K562 (cell line): ENCODE measurements at regions not wholly inside any gene's neighbourhood (a gene's known extent, or its start where the extent isn't known, plus 50 kb on each side); places are given as distances from the start of the nearest gene placed in this dataset.

Experiments used
- ATAC-seq: fragments of 200-7000 bp; cut with Tn5 transposase; 3 replicates; pipeline ENCODE4 v1.9.1; 2020; ENCODE audit warnings: moderate library complexity
- BruUV-seq: library from RNA; stranded (reverse); fragments of 400-500 nt; replicated peaks from 2 replicates; lab custom pipeline; 2021; lab: Mats Ljungman, UMichigan
- CTCF ChIA-PET: fragments of 300-600 bp; formaldehyde crosslinking; extraction: SDS; loops from one replicate; lab custom pipeline; 2021; ENCODE audit warnings: low intra/inter-chr PET ratio; lab: Yijun Ruan, JAX
- POLR2A ChIA-PET: fragments of 300-600, 350-650 bp; sonication (Branson Sonifier 250); formaldehyde crosslinking; extraction: SDS; loops from one replicate; lab custom pipeline; 2021; ENCODE audit warnings: antibody characterized with exemption, inconsistent platforms; lab: Yijun Ruan, JAX
- DNase-seq, 4 experiments: peaks; one replicate each; pipeline versions ENCODE4 v3.0.0 to v3.0.0-alpha.2; 2011 to 2018; ENCODE audit warnings: low spot score in 3 of 4, mixed read lengths in 3 of 4; ENCODE audit errors: extremely low read depth in 1 of 4
- FAIRE-seq: peaks from 2 replicates; lab custom pipeline; 2011; peaks lifted over from hg19 to GRCh38; lab: Jason Lieb, UNC
- H2AFZ ChIP-seq: 2 replicates; pipeline ENCODE4 v1.6.0; 2011; ENCODE audit warnings: low read depth, low read length, control low read depth, inconsistent platforms
- H3K27ac ChIP-seq: fragments of 200-600 bp; 3 replicates; pipeline ENCODE4 v1.8.0; 2011; ENCODE audit warnings: low read depth, mild to moderate bottlenecking, control low read depth, inconsistent platforms, low read length, moderate library complexity, mixed read lengths; ENCODE audit errors: extremely low read depth
- H3K27me3 ChIP-seq, 2 experiments: fragments of 300-600 bp in 1 of 2; 2 replicates in 1 of 2; 3 replicates in 1 of 2; pipeline versions ENCODE4 v1.6.0 to v1.8.0; 2011; ENCODE audit warnings: inconsistent platforms in 2 of 2, low read length in 2 of 2, mild to moderate bottlenecking in 1 of 2, mixed read lengths in 1 of 2, moderate library complexity in 1 of 2; ENCODE audit not compliant: control insufficient read depth in 2 of 2, insufficient read depth in 2 of 2
- H3K36me3 ChIP-seq: fragments of 300-600 bp; 3 replicates; pipeline ENCODE4 v1.8.0; 2011; ENCODE audit warnings: mild to moderate bottlenecking, low read length, inconsistent platforms; ENCODE audit not compliant: control insufficient read depth, insufficient read depth
- H3K4me1 ChIP-seq, 2 experiments: fragments of 200-600 bp in 1 of 2; replicated peaks in 1 of 2; 2 replicates in 1 of 2; 3 replicates in 1 of 2; pipeline versions ENCODE4 v1.5.1 to v1.8.0; 2011; ENCODE audit warnings: inconsistent platforms in 2 of 2, low read length in 2 of 2, mild to moderate bottlenecking in 1 of 2, mixed read lengths in 1 of 2, moderate library complexity in 1 of 2; ENCODE audit not compliant: control insufficient read depth in 2 of 2, insufficient read depth in 2 of 2
- H3K4me2 ChIP-seq: 2 replicates; pipeline ENCODE4 v1.6.1; 2011; ENCODE audit warnings: low read length, control low read depth, inconsistent platforms, mixed read lengths; ENCODE audit not compliant: insufficient read depth
- H3K4me3 ChIP-seq: fragments of 200-600 bp; sonication (generic), shearing (Covaris generic); 2 replicates; pipeline ENCODE4 v1.5.1; 2016; ENCODE audit warnings: control low read depth, inconsistent platforms
- H3K79me2 ChIP-seq: fragments of 200-600 bp; 3 replicates; pipeline ENCODE4 v1.8.0; 2011; ENCODE audit warnings: low read length, inconsistent platforms; ENCODE audit not compliant: control insufficient read depth, insufficient read depth
- H3K9ac ChIP-seq, 2 experiments: 2 replicates each; pipeline versions ENCODE4 v1.6.0 to v1.6.1; 2011; ENCODE audit warnings: low read depth in 2 of 2, low read length in 2 of 2, control low read depth in 1 of 2, inconsistent platforms in 1 of 2, mild to moderate bottlenecking in 1 of 2, mixed read lengths in 1 of 2; ENCODE audit not compliant: insufficient read depth in 1 of 2
- H3K9me1 ChIP-seq: one replicate; pipeline ENCODE4 v1.6.0; 2011; ENCODE audit warnings: inconsistent platforms, mild to moderate bottlenecking, low read length, moderate library complexity; ENCODE audit not compliant: control insufficient read depth, insufficient read depth
- H3K9me3 ChIP-seq: replicated peaks from 2 replicates; pipeline ENCODE4 v1.5.1; 2011; ENCODE audit warnings: low read depth, low read length, inconsistent platforms; ENCODE audit not compliant: control insufficient read depth, insufficient read depth
- H4K20me1 ChIP-seq: replicated peaks from 2 replicates; pipeline ENCODE4 v1.6.1; 2011; ENCODE audit warnings: low read length, inconsistent platforms, mixed read lengths; ENCODE audit not compliant: control insufficient read depth, insufficient read depth
- EWSR1 ChIP-seq: fragments of 450-650 bp; IDR thresholded peaks from 2 replicates; pipeline ENCODE4 v1.6.1; 2018; ENCODE audit warnings: borderline replicate concordance, mild to moderate bottlenecking, low read depth, moderate library complexity; ENCODE audit not compliant: partially characterized antibody
- GTF2E2 ChIP-seq: fragments of 200-800 bp; sonication (Bioruptor generic); IDR thresholded peaks from 2 replicates; pipeline ENCODE4 v1.6.1; 2016; ENCODE audit warnings: missing genetic modification characterization, missing compliant biosample characterization
- HCFC1 ChIP-seq: IDR thresholded peaks from 2 replicates; pipeline ENCODE4 v1.6.1; 2012; ENCODE audit warnings: low read depth, low read length, improper control_type of control experiment
- HLTF ChIP-seq: fragments of 450-650 bp; IDR thresholded peaks from 2 replicates; pipeline ENCODE4 v1.6.1; 2016
- KDM2B ChIP-seq: fragments of 250-450 bp; sonication (Bioruptor Pico); IDR thresholded peaks from 2 replicates; pipeline ENCODE4 v1.8.0; 2021; ENCODE audit warnings: mild to moderate bottlenecking, moderate library complexity
- MBD1 ChIP-seq: fragments of 250-450 bp; sonication (Bioruptor Pico); IDR thresholded peaks from 2 replicates; pipeline ENCODE4 v1.8.0; 2022; ENCODE audit warnings: inconsistent platforms
- NFRKB ChIP-seq: fragments of 450-650 bp; IDR thresholded peaks from 2 replicates; pipeline ENCODE4 v1.6.1; 2016; ENCODE audit warnings: low read depth
- ZNF431 ChIP-seq: sonication (generic); formaldehyde crosslinking; IDR thresholded peaks from 2 replicates; pipeline ENCODE4 v1.8.0; 2022; ENCODE audit warnings: mild to moderate bottlenecking, missing genetic modification reagents
- WGBS: fragments of 100-300 bp; shearing (Covaris generic); methylation state at CpG from one replicate; pipeline ENCODE4 v1.1.6; 2016; ENCODE audit warnings: low coverage, mixed read lengths; ENCODE audit not compliant: insufficient coverage; ENCODE audit errors: missing lambda C conversion rate; 5-methylcytosine and 5-hydroxymethylcytosine counted together
- in situ Hi-C: fragments of 300-500 bp; cut with MboI; formaldehyde crosslinking; loops from 4 replicates; pipeline ENCODE4 v1.15.0; 2018; ENCODE audit warnings: inconsistent platforms, mixed read lengths
- intact Hi-C: fragments of 100-400 bp; cut with micrococcal nuclease; formaldehyde crosslinking; loops from 2 replicates; pipeline ENCODE4 v1.14.2; 2022
- TF ChIP-seq, protein P1 (sequence below): IDR thresholded peaks from 2 replicates; pipeline ENCODE4 v1.6.1; 2012; ENCODE audit warnings: low read depth, low read length, improper control_type of control experiment, borderline replicate concordance
- TF ChIP-seq, protein P2 (sequence below): fragments of 450-650 bp; formaldehyde crosslinking; conservative IDR thresholded peaks from 2 replicates; pipeline ENCODE4 v1.4.0; 2022; ENCODE audit warnings: mild to moderate bottlenecking, missing genetic modification characterization

- peaks cover 2 to 69% of the 10 kb centered on the region in 2 experiments; a peak in 3 of 5 replicates for H3K27me3 ChIP-seq
- ChIA-PET CTCF (no interaction called here), POLR2A (interaction anchor here (0.7 kb wide), 2 partner anchors 136 to 1341 kb away, joined by 3 read pairs; partner anchors contain the start of gene GPC1)
- H3K79me2 ChIP-seq = no peaks in the 10 kb centered on the region
- no peaks in the 10 kb centered on the region for H4K20me1 ChIP-seq
- intact Hi-C loops = no loop called here
- TF ChIP-seq MBD1 (CRISPR knock-in tag) (no peak), KDM2B (CRISPR knock-in tag) (no peak), ZNF431 (no peak), HCFC1 (no peak), NFRKB (no peak), GTF2E2 (no peak), HLTF (no peak), EWSR1 (no peak)
- TF ChIP-seq, protein P1, sequence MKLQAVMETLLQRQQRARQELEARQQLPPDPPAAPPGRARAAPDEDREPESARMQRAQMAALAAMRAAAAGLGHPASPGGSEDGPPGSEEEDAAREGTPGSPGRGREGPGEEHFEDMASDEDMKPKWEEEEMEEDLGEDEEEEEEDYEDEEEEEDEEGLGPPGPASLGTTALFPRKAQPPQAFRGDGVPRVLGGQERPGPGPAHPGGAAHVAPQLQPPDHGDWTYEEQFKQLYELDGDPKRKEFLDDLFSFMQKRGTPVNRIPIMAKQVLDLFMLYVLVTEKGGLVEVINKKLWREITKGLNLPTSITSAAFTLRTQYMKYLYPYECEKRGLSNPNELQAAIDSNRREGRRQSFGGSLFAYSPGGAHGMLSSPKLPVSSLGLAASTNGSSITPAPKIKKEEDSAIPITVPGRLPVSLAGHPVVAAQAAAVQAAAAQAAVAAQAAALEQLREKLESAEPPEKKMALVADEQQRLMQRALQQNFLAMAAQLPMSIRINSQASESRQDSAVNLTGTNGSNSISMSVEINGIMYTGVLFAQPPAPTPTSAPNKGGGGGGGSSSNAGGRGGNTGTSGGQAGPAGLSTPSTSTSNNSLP = no peak
- TF ChIP-seq, protein P2, sequence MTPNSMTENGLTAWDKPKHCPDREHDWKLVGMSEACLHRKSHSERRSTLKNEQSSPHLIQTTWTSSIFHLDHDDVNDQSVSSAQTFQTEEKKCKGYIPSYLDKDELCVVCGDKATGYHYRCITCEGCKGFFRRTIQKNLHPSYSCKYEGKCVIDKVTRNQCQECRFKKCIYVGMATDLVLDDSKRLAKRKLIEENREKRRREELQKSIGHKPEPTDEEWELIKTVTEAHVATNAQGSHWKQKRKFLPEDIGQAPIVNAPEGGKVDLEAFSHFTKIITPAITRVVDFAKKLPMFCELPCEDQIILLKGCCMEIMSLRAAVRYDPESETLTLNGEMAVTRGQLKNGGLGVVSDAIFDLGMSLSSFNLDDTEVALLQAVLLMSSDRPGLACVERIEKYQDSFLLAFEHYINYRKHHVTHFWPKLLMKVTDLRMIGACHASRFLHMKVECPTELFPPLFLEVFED (CRISPR knock-in tag) = no peak
- WGBS = 4% methylated on average over 5 of the region's 7 CpGs
- H3K9me1 ChIP-seq = no peaks in the 10 kb centered on the region
- no peaks in the 10 kb centered on the region for H3K9me3 ChIP-seq
- H2AFZ ChIP-seq = no peak overlapping the region
- H3K4me2 ChIP-seq = no peak overlapping the region
- BruUV-seq = no TSS peak
- FAIRE-seq (no peak), ATAC-seq (no peak), DNase-seq (peak in 1 of 4 experiments; percentile 1)
- in situ Hi-C loops = no loop called here
- no peak overlapping the region for H3K4me3 ChIP-seq
- no peaks in the 10 kb centered on the region for H3K36me3 ChIP-seq
- H3K4me1 ChIP-seq = no peaks in the 10 kb centered on the region
- no peak overlapping the region for H3K9ac ChIP-seq
- H3K27ac ChIP-seq = no peak overlapping the region
Measured at GRCh38 chr2:240299710-240300068, 135.8 kb upstream of the GPC1 start.
